Astrocyte (in vitro differentiated cells and primary cell): ENCODE measurements at regions not wholly inside any gene's neighbourhood (a gene's known extent, or its start where the extent isn't known, plus 50 kb on each side); places are given as distances from the start of the nearest gene placed in this dataset.

ENCODE experiments used
- EZH2 ChIP-seq: IDR thresholded peaks from 2 replicates; pipeline ENCODE4 v1.6.1; 2012; ENCODE audit warnings: mild to moderate bottlenecking, low read length, inconsistent platforms; ENCODE audit not compliant: insufficient read depth
- TF ChIP-seq, protein P1 (sequence below): IDR thresholded peaks from 2 replicates; pipeline ENCODE4 v1.5.1; 2011; ENCODE audit warnings: low read depth, mild to moderate bottlenecking, inconsistent platforms, low read length, moderate library complexity; ENCODE audit not compliant: insufficient read depth

DNA sequence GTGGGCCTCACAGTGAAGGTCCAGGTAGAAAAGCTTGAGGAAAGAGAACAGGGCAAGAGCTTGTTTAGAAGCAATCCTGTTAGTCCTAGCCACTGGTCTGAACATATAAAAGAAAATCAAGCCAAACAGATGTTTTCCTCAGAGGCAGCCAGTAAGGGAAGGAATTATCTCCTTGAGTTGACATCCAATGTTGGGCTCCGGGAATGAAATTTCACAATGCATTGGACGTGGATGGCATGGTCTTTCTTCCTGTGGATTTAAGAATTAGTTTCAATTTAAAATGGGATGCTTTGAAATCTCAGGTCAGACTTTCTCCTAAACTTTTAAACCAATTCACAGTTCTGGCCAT is 92.1 kb downstream of the ACKR3 start:
- TF ChIP-seq, protein P1, sequence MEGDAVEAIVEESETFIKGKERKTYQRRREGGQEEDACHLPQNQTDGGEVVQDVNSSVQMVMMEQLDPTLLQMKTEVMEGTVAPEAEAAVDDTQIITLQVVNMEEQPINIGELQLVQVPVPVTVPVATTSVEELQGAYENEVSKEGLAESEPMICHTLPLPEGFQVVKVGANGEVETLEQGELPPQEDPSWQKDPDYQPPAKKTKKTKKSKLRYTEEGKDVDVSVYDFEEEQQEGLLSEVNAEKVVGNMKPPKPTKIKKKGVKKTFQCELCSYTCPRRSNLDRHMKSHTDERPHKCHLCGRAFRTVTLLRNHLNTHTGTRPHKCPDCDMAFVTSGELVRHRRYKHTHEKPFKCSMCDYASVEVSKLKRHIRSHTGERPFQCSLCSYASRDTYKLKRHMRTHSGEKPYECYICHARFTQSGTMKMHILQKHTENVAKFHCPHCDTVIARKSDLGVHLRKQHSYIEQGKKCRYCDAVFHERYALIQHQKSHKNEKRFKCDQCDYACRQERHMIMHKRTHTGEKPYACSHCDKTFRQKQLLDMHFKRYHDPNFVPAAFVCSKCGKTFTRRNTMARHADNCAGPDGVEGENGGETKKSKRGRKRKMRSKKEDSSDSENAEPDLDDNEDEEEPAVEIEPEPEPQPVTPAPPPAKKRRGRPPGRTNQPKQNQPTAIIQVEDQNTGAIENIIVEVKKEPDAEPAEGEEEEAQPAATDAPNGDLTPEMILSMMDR, result no peak
- no peak for TF ChIP-seq EZH2
